GM21737 (cell line): ENCODE measurements at regions not wholly inside any gene's neighbourhood (a gene's known extent, or its start where the extent isn't known, plus 50 kb on each side); places are given as distances from the start of the nearest gene placed in this dataset.

ENCODE experiments used
- ATAC-seq: cut with Tn5 transposase; IDR thresholded peaks from one replicate; pipeline ENCODE4 v1.9.1; 2021; ENCODE audit warnings: mild to moderate bottlenecking, moderate library complexity; ENCODE audit not compliant: unreplicated experiment

DNA sequence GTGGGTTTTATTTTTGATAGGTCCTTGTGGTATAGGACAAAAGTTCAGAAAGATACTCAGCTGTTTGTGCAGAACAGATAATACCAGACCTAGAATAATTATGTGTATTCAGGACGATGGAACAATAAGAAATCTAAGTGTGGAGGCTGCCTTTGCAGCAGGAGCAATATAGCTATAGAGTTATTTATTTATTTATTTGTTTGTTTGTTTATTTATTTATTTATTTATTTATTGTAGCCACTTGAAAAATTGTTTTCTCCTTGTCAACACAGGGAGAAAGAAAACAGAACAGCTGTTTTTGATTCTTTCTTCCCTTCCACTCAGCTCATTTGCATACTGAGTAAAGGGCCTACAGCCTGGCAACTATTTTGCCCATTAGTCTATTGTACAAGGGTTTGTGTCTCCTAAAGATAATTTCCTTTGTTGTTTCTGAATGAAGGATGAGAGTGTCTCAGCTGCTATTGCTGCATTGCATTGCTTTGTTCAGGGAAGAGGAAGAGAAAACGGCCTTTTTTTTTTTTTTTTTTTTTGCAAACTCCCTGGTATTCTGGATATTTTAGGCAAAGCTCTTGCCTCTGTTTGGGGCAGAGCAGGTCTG, 56.0 kb upstream of the ESX1 start:
- ATAC-seq: no peak

DNA sequence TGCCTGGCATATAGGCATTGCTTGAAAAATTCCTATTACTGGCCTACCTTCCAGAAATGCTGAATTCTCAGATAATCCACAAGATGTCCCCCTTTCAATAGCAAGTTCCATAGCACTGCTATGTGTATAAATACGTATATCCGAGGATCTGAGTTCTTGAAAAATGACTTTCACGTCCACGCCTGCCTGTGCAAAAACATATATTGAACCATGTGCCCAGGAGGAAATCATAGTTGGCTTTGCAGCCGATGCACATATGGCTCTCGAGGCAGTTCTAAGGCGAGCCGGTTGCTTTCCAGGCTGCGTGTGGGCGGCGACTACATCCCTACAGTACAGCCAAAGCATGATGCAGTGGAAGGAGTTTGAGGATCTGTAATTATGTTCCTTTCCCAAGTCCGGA, 55.4 kb upstream of the ESX1 start:
- no peak for ATAC-seq

DNA sequence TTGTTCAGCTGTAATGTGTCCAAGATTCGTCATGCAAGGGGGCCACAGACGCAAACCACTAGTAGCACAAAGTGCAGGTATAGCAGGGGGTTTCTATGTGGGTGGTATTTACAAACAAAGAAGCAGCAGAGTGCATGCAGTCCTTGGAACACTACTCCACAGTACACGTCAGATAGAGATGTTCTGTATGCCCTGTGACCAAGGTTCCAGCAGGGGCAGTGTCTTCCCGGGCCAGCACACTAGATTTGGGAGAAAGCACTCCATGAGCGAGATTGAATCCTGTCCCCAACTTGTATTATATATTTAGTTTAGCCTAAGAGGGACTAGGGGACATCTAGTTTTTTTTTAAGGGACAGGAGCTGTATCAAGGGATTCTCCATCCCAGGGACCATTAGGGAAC, 54.4 kb upstream of the ESX1 start:
- ATAC-seq: no peak

DNA sequence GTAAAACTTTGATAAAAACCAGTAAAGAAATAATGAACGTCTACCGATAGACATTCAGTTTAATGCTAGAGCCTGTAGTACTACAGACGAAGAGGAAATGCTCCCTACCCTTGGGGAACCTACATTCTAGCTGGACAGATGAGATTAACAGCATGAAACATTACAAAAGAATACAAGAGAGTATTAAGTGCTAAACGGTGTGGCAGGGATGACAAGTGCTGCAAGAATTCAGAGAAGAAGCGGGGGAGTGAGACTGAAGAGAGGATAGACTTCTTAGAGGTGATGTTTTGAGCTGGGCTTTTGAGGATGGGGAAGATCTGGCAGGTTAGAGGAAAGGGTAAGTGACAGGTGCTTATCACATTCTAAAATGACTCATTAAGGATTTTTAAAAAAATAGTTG, 52.6 kb upstream of the ESX1 start:
- no peak for ATAC-seq

DNA sequence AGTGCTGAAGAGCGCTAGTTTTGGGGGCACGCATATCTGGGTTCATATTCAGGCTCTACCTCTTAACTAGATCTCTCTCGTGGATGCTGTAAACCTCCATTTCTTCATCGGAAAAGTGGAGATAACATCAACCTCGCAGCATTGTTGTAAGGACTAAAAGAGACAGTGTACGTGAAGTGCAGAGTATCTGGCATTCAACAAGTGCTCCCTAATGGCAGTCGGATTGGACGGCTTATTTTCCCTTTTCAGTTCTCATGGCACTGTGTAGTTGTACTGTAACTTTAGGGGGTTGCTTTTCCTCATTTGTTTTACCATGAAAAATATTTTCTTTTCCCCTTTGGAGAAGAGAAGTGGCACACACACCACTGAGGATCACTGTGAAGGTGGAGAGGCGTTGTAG, 51.4 kb upstream of the ESX1 start:
- ATAC-seq: no peak
